Upper lobe of left lung (tissue), 6 donors: ENCODE measurements at regions not wholly inside any gene's neighbourhood (a gene's known extent, or its start where the extent isn't known, plus 50 kb on each side); places are given as distances from the start of the nearest gene placed in this dataset.

Experiments
- ATAC-seq, 2 donors: fragments of 200-7000 bp; cut with Tn5 transposase; one replicate each; pipeline ENCODE4 v1.9.1; 2022; ENCODE audit warnings: mild to moderate bottlenecking in 2 of 2, moderate library complexity in 2 of 2; ENCODE audit not compliant: low FRiP score in 2 of 2
- DNase-seq, 2 donors: peaks; one replicate each; pipeline ENCODE4 v3.0.0-alpha.2; 2019 to 2020
- H3K27ac ChIP-seq, 4 donors: fragments of 200-600 bp; sonication (generic); one replicate each; pipeline ENCODE4 v1.5.1; 2016 to 2019
- H3K27me3 ChIP-seq, 4 donors: fragments of 200-600 bp; sonication (generic); one replicate each; pipeline ENCODE4 v1.5.1; 2017 to 2019
- H3K36me3 ChIP-seq, 4 donors: fragments of 200-600 bp; sonication (generic); one replicate each; pipeline ENCODE4 v1.5.1; 2016 to 2019
- H3K4me1 ChIP-seq, 4 donors: fragments of 200-600 bp; sonication (generic); one replicate each; pipeline ENCODE4 v1.5.1; 2018 to 2019
- H3K4me3 ChIP-seq, 4 donors: fragments of 200-600 bp; sonication (generic); one replicate each; pipeline ENCODE4 v1.5.1; 2017 to 2019; ENCODE audit warnings: mild to moderate bottlenecking in 2 of 4, moderate library complexity in 1 of 4
- H3K9me3 ChIP-seq, 4 donors: fragments of 200-600 bp; sonication (generic); one replicate each; pipeline ENCODE4 v1.5.1; 2018 to 2019
- CTCF ChIP-seq, 6 experiments: fragments of 450-650 bp in 4 of 6; fragments of 200-600 bp in 2 of 6; sonication (generic) in 2 of 6; IDR thresholded peaks; one replicate each; pipeline ENCODE4 v1.5.1; 2016 to 2019; ENCODE audit warnings: antibody characterized with exemption in 6 of 6
- EP300 ChIP-seq, 4 donors: sonication (generic); formaldehyde crosslinking; IDR thresholded peaks; one replicate each; pipeline ENCODE4 v1.5.1; 2017; ENCODE audit warnings: antibody characterized with exemption in 4 of 4, control low read depth in 2 of 4
- POLR2A ChIP-seq, 4 donors: fragments of 450-650 bp; IDR thresholded peaks; one replicate each; pipeline ENCODE4 v1.5.1; 2016 to 2017; ENCODE audit warnings: antibody characterized with exemption in 4 of 4, mild to moderate bottlenecking in 2 of 4
- POLR2AphosphoS5 ChIP-seq, 2 donors: sonication (generic); formaldehyde crosslinking; IDR thresholded peaks; one replicate each; pipeline ENCODE4 v1.5.1; 2017; ENCODE audit warnings: antibody characterized with exemption in 2 of 2
- WGBS, 2 donors: methylation state at CpG; one replicate each; pipeline ENCODE4 v1.1.5; 2017 to 2018; 5-methylcytosine and 5-hydroxymethylcytosine counted together
- donor health status: DM: no; HTN: no; CAD: no; lungs with moderate emphysema.
- donor health status: DM: no; HTN: yes; CAD: no; lungs with severe emphysema.

- Histone ChIP-seq H3K4me3 (no peak overlapping the region), H3K9me3 (no peaks in the 10 kb centered on the region), H3K27ac (no peak overlapping the region), H3K27me3 (no peaks in the 10 kb centered on the region), H3K36me3 (no peaks in the 10 kb centered on the region), H3K4me1 (no peaks in the 10 kb centered on the region)
- TF ChIP-seq POLR2AphosphoS5 (IDR thresholded peaks at IDR 0.05) (no peak), CTCF (IDR thresholded peaks at IDR 0.05) (no peak), EP300 (IDR thresholded peaks at IDR 0.05) (no peak), POLR2A (IDR thresholded peaks at IDR 0.05) (no peak)
- no peak for DNase-seq
- 95 to 100% methylated on average over 1 to 2 of the region's 2 CpGs for WGBS, 2 donors
- ATAC-seq: no peak
These were observed 332.6 kb upstream of the TMPO start for GRCh38 chr12:98182821-98183220.

GRCh38 chr12:98185606-98186005, 329.8 kb upstream of the TMPO start:
- ATAC-seq (no peak), DNase-seq (no peak)
- Histone ChIP-seq H3K27ac (no peak overlapping the region), H3K4me3 (no peak overlapping the region), H3K27me3 (no peaks in the 10 kb centered on the region), H3K4me1 (no peaks in the 10 kb centered on the region), H3K36me3 (no peaks in the 10 kb centered on the region), H3K9me3 (no peaks in the 10 kb centered on the region)
- WGBS, 2 donors: 66 to 68% methylated on average over 3 of the region's 3 CpGs
- no peak for TF ChIP-seq EP300 (IDR thresholded peaks at IDR 0.05)

GRCh38 chr12:98188650-98189077, 326.7 kb upstream of the TMPO start:
- Histone ChIP-seq H3K27ac (no peak overlapping the region), H3K4me1 (no peaks in the 10 kb centered on the region), H3K36me3 (no peaks in the 10 kb centered on the region), H3K9me3 (no peaks in the 10 kb centered on the region), H3K4me3 (no peak overlapping the region), H3K27me3 (no peaks in the 10 kb centered on the region)
- no peak for TF ChIP-seq CTCF (IDR thresholded peaks at IDR 0.05)
- 33 to 46% methylated on average over 5 of the region's 5 CpGs for WGBS, 2 donors
- no peak for DNase-seq
- ATAC-seq: no peak

- H3K9me3 ChIP-seq: no peaks in the 10 kb centered on the region
- no peaks in the 10 kb centered on the region for H3K36me3 ChIP-seq
- no peak overlapping the region for H3K27ac ChIP-seq
- TF ChIP-seq POLR2AphosphoS5 (IDR thresholded peaks at IDR 0.05) (no peak), POLR2A (IDR thresholded peaks at IDR 0.05) (no peak), EP300 (IDR thresholded peaks at IDR 0.05) (no peak), CTCF (IDR thresholded peaks at IDR 0.05) (no peak)
- WGBS, 2 donors: 88 to 89% methylated on average over 3 of the region's 3 CpGs
- no peak for DNase-seq
- ATAC-seq: no peak
- H3K4me3 ChIP-seq: no peak overlapping the region
- H3K4me1 ChIP-seq: no peaks in the 10 kb centered on the region
- no peaks in the 10 kb centered on the region for H3K27me3 ChIP-seq
These were observed 320.8 kb upstream of the TMPO start for GRCh38 chr12:98194591-98194990.

GRCh38 chr12:98198261-98198982, 317.0 kb upstream of the TMPO start:
- no peaks in the 10 kb centered on the region for H3K36me3 ChIP-seq
- WGBS, 2 donors: 52 to 62% methylated on average over 4 of the region's 4 CpGs
- no peak for ATAC-seq

More at GRCh38 chr12:98198261-98198982, 317.0 kb upstream of the TMPO start:
- DNase-seq: no peak
- H3K9me3 ChIP-seq: no peaks in the 10 kb centered on the region
- H3K4me3 ChIP-seq: no peak overlapping the region
- no peak overlapping the region for H3K27ac ChIP-seq
- H3K4me1 ChIP-seq: no peaks in the 10 kb centered on the region
- no peaks in the 10 kb centered on the region for H3K27me3 ChIP-seq
- TF ChIP-seq POLR2AphosphoS5 (IDR thresholded peaks at IDR 0.05) (no peak), EP300 (IDR thresholded peaks at IDR 0.05) (no peak), POLR2A (IDR thresholded peaks at IDR 0.05) (no peak), CTCF (IDR thresholded peaks at IDR 0.05) (no peak)
